GM21390 (cell line): ENCODE measurements at regions not wholly inside any gene's neighbourhood (a gene's known extent, or its start where the extent isn't known, plus 50 kb on each side); places are given as distances from the start of the nearest gene placed in this dataset.
"Not testable (repeated sequence)": the region's sequence is repeated elsewhere in the genome, so short reads cannot be mapped to it uniquely, and the experiment has no call there.

Experiments
- ATAC-seq: cut with Tn5 transposase; IDR thresholded peaks from one replicate; pipeline ENCODE4 v1.9.1; 2021; ENCODE audit not compliant: unreplicated experiment

- no peak for ATAC-seq
These were observed 457.2 kb downstream of the AEBP2 start for GRCh38 chr12:19896534-19896933.

GRCh38 chr12:19897900-19898408, 458.7 kb downstream of the AEBP2 start:
- no peak for ATAC-seq

GRCh38 chr12:19901841-19902240, 462.5 kb downstream of the AEBP2 start:
- no peak for ATAC-seq

GRCh38 chr12:19904819-19905218, 463.5 kb upstream of the PDE3A start:
- no peak for ATAC-seq

- ATAC-seq = no peak
These were observed 459.5 kb upstream of the PDE3A start for GRCh38 chr12:19908830-19909229.

GRCh38 chr12:19909418-19909817, 458.9 kb upstream of the PDE3A start:
- no peak for ATAC-seq

- ATAC-seq = no peak
These were observed 457.7 kb upstream of the PDE3A start for GRCh38 chr12:19910681-19911080.

GRCh38 chr12:19912991-19913390, 455.3 kb upstream of the PDE3A start:
- ATAC-seq = no peak

GRCh38 chr12:19915392-19916195, 452.7 kb upstream of the PDE3A start:
- ATAC-seq = no peak

GRCh38 chr12:19916196-19916753, 452.1 kb upstream of the PDE3A start:
- no peak for ATAC-seq

GRCh38 chr12:19916974-19917373, 451.4 kb upstream of the PDE3A start:
- ATAC-seq = no peak

GRCh38 chr12:19921716-19922115, 446.6 kb upstream of the PDE3A start:
- not testable (repeated sequence) for ATAC-seq

- no peak for ATAC-seq
These were observed 445.6 kb upstream of the PDE3A start for GRCh38 chr12:19922717-19923116.

GRCh38 chr12:19924360-19924759, 444.0 kb upstream of the PDE3A start:
- ATAC-seq = no peak

GRCh38 chr12:19925841-19926240, 442.5 kb upstream of the PDE3A start:
- ATAC-seq = no peak

GRCh38 chr12:19926266-19926665, 442.1 kb upstream of the PDE3A start:
- no peak for ATAC-seq

GRCh38 chr12:19927661-19928060, 440.7 kb upstream of the PDE3A start:
- no peak for ATAC-seq

GRCh38 chr12:19932413-19932812, 435.9 kb upstream of the PDE3A start:
- ATAC-seq = no peak

- no peak for ATAC-seq
These were observed 434.4 kb upstream of the PDE3A start for GRCh38 chr12:19933924-19934323.

- ATAC-seq = no peak
These were observed 431.2 kb upstream of the PDE3A start for GRCh38 chr12:19937161-19937560.

- no peak for ATAC-seq
These were observed 430.3 kb upstream of the PDE3A start for GRCh38 chr12:19938031-19938430.

- ATAC-seq = no peak
These were observed 429.8 kb upstream of the PDE3A start for GRCh38 chr12:19938491-19938890.

GRCh38 chr12:19940267-19940666, 428.1 kb upstream of the PDE3A start:
- no peak for ATAC-seq
